HG03280 (cell line): ENCODE measurements at regions not wholly inside any gene's neighbourhood (a gene's known extent, or its start where the extent isn't known, plus 50 kb on each side); places are given as distances from the start of the nearest gene placed in this dataset.
"Not testable (repeated sequence)": the region's sequence is repeated elsewhere in the genome, so short reads cannot be mapped to it uniquely, and the experiment has no call there.

ENCODE experiments used
- ATAC-seq: cut with Tn5 transposase; IDR thresholded peaks from one replicate; pipeline ENCODE4 v1.9.1; 2021; ENCODE audit warnings: mild to moderate bottlenecking, moderate library complexity; ENCODE audit not compliant: unreplicated experiment

DNA sequence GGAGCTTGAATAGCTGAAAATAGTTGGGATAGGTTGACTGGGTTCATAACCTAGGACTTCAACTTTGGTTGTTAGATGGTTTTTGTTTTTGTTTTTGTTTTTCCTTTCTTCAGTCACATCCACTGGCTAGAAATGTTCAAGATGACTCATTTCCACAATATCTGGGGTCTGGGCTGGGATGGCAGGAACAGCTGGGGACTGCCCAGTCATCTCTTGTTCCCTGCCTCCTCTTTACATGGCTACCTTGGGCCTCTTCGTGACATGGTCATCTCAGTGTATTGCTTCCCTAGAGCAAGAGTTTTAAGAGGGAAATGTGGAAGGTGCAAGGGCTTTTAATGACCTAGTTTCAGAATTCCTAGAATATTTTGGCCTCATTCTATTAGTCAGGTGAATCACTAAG is 915.8 kb downstream of the XPNPEP1 start:
- ATAC-seq: no peak

DNA sequence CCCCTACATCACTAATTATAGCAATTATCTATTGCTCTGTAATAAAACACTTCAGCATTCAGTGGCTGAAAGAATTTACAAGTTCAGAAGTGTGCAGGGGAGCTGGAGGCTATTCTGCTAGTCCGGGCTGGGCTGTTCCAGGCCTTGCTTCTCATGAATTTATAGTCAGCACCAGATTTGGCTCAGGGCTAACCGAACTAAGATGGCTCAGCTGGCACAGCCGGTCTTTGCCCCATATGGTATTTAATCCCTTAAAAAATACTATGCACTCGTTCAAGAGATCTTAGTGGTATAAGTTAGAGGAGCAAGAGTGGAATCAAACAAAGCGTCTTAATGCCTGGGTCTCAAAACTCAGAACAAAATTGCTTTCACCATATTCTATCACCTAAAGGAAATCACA is 932.9 kb downstream of the XPNPEP1 start:
- ATAC-seq: no peak

DNA sequence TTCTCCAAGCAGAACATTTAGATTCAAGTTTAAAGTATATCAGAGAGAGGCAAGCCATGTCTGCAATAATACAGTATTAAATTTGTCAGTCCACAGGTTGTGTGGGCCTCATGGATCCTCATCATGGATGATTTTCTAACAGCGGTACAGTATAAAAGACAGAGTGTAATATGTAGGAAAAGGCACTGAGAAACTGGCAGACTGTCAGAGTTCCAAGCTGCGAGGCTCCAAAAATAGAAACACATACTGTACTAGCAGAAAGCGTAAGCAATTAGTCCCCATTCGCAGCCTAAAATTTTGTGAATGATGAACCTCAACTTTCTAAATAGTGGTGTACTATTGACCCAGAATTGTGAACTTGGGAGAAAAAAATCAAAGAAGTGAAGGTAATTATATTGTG is 933.3 kb downstream of the XPNPEP1 start:
- no peak for ATAC-seq

DNA sequence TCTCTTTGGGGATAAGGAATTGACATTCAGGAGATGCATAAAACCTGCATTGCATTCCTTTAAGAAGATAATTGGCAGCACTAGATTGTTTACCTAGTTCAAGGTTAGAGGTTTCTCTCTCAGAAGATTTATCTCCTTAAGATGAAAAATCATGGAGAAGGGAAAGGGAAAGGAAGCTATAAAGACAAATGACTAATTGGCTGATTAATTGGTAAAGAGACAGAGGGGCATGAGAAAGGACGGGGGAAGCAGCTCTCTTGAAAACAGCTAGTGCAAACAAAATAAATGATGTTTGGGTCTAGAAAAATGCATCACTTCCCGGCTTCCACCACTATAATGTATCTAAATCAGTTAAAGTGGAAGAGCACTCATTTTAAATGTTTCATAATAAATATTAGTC is 941.2 kb downstream of the XPNPEP1 start:
- no peak for ATAC-seq

DNA sequence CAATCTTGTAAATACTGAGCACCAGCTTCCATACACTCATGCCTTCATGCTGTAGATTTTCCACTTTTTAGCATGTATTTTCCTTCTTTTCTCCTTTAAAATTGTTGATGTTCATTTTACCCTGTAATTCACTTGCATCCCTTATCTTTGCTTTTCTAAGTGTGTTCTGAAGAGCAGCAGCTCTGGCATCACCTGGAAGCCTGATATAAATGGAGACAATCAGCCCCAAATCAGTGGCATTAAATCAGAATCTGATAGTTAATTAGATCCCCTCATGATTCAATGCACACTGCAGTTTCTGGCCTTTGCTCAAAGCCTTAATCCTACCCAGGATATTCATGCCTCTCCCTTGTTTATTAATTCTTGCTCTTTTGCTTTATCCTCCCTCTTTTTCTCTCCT is 942.4 kb downstream of the XPNPEP1 start:
- ATAC-seq: no peak

DNA sequence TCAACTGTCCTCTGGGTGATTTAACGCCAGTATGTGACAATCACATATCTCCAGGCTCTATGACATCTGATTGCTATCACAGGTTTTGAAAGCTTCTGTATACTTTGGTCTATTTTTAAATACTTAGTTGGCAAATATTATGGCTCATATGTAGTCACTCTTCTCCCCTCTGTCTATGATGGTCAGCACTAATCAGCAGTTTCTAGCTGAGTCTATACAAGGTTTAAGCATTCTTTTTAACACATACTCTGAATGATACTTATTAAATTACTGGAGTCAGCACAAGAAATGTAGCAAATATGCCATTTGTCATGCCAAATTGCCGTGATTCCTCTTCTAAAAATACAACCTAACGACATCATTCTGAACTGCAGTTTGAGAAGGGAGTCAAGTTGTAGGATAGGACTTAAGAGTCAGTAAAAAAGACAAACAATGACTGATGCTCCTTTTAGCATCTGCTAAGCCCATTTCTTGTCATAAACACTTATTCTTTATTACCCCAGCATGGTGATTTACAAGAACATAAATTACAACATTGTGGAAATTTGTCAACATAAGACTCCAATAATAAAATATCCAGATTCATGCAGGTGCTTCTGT is 947.8 kb downstream of the XPNPEP1 start:
- ATAC-seq: no peak

DNA sequence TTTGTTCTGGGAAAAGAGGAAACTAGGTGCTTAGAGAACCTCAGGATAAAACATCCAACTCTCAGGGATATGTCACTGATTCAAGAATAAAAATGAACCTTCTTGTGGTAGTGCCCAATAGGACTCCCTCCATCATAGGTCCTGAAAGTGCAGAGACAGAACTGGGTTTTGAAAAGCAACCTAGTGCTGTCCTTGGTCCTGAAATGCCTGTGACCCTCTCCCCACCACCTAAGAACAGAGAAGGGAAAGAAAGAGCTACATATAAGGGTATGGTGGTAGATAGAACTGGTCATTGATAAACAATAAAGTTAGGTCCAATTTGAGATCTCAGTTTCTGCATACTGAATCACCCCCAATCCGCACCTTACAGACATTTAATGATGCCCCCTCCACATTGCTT is 953.3 kb downstream of the XPNPEP1 start:
- no peak for ATAC-seq

DNA sequence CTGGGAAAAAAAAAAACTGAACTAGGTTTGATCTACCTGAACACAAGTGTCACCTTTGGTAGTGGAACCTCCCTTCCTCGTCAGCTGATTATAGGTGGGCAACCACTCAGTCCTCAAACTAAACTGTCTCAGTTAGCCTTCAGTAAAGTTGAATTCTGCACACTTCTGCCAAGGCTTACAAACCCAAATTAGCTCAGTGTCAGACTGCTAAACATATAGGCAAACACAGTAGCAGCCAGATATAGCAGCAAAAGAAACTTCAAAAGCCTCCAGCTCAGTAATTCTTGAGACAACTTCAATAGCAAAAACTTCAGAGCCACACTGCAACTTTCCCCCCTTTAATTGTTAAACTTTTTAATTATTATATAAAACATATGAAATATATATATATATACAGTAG is 956.9 kb downstream of the XPNPEP1 start:
- ATAC-seq: no peak

DNA sequence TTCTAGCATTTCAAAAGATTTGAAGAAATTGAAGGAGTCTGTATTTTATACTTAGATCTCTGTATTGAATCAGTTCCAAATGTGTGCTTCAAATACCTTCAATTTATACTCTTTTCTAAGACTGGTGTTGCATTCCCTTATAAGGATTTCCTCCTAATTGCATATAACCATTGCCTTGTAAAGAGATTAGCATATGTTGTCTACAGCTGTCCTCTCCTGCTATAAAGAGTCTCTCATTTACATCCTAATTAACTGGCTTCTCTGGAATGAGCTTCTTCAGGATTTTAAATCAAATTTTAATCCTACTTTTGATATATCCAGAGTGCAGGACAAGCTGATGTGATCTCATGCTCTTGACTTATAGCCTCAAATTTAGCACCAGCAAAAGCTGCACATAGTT is 957.3 kb downstream of the XPNPEP1 start:
- no peak for ATAC-seq

DNA sequence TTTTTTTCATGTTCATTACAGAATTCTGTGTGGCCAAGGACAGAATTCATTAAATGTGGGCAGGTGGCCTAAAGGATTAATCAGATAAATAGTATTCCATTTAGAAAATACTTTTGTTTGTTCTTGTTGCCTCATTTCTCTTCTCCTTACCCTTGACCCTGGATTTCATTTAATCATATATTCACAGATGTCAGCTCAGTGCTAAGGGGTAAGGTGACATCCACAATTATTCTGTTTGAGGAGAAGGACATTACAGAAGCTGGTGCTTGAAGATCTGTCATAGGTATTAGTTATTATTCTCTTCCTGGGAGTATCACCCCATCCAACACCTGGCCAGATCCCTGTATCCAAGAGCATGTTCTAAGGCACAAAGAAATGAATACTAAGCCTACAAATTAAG is 961.1 kb downstream of the XPNPEP1 start:
- no peak for ATAC-seq

DNA sequence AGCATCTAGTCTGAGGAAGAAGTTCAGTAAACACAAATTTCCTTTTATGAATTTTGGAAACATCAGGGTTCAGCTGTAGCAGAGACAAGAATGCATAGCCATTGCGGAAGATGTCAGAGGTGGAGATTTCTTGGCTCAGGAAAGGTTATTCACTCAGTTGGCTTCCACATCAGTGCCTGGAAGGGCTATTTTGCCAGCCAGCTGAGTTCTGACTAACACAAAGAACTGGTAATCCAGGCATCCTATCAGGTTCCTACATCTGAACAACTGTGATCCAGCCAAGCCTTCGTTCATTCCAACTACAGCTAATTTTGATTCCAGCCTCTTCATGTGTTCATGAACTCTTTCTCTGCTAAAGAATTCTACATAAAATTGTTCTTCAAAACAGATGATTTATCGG is 965.6 kb downstream of the XPNPEP1 start:
- ATAC-seq: no peak

DNA sequence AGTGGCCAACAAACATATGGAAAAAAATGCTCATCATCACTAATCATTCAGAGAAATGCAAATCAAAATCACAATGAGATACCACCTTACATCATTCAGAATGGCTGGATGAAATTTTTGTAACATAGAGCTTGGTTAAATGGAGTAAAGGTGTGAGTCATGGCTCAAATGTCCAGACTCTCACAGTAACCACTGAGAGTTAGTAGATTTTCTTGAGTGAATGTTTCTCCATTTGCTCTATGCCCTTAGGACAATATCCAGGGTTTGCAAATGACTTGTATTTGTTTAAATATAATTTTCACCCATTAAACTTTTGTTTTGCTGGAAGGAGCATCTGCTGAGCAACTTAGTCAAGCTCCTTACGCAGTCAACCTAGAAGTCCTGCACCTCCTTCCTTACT is 967.2 kb downstream of the XPNPEP1 start:
- no peak for ATAC-seq

DNA sequence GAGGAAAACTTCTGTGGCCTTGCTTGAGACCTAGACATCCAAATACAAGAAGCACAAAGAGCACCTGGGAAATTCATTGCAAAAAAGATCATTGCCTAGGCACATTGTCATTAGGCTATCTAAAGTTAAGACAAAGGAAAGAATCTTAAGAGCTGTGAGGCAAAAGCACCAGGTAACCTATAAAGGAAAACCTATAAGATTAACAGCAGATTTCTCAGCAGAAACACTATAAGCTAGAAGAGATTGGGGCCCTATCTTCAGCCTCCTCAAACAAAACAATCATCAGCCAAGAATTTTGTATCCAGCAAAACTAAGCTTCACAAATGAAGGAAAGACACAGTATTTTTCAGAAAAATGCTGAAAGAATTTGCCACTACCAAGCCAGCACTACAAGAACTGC is 1003.3 kb downstream of the XPNPEP1 start:
- ATAC-seq: not testable (repeated sequence)

DNA sequence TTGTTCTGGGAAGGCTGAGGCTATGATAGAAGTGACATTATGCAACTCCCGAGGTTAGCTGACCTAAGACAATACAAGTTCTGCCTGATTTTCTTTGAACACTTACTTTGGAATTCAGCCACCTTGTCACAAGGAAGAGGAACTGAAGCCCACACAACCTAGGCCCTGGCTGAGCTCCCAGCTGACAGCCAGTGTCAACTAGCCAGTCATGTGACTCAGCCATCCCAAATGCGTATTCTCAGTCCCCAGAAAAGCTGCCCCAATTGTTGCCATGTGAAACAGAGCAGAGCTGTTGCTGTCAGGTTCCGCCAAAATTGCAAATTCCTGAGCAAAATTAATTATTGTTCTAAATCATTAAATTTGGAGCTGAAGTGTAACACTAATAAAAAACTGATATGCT is 1010.0 kb downstream of the XPNPEP1 start:
- no peak for ATAC-seq

DNA sequence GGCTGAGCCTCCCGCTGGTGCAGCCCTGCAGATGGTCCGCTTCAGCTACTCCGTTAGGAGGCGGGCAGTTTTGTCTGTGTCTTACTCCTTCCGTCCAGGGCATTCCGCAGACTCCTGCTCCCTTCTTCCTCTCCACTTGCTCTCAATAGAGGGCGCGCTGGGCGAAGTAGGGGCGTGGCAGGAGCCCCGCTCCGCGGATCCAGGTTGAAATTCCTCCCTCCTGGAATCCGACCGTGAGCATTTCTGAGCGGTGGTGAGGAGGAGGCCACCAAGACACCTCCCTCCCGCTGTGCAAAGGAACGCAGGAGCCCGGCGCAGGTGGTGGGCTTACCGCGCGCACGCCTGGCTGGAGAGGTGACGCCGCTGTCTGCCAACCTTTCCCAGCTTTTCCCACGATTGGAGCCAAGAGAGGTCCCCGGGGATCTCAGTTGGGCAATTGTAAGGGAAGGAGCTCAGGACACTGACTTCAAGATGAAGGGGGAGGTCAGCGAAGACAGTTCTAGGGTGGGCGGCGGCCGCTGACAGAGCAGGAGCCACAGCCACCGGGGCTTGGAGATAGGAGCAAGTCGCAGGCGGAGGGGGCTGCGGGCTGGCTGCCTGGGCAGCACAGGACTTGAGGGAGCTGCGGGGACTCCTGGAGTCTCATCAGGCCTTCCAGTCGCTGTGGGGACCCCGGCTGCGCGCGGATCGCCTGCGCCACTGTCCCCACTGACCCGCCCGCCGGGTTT is 1011.3 kb downstream of the XPNPEP1 start:
- no peak for ATAC-seq

DNA sequence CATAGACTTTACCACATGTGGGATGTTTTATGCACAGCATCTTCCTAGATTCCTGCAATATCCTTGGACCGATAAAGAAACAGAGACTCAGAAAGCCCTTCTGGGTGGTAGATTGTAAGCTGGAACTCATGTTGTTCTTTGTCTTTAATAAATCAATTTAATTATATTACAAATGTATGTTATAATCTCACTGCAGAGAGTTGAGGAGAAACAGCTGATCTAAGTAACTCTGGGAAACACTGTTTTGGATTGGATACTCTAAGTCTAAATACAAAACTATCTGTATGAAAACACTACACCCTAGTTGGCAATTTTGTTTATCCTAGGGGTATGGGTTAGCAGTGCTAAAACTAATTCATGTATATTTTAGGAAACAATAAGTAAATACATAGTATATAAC is 1015.2 kb downstream of the XPNPEP1 start:
- ATAC-seq: no peak

DNA sequence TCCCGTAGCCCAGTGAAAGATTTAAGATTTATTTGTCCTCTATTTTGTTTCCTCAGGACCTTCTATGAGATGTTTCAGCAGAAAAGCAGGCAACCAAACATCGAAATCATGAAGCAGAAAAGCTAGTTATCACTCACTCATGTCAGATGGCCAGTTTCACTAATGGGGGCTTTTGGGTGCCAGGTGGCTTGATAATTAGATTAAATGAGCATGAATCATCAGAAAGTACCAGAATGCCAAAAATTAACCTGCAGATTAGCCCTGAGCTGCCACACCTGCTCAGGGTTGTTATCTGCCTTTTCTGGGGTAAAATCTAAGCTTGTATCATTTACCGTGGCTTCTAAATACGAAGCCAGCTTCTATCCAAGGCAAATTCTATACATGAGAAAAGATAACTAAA is 1017.5 kb downstream of the XPNPEP1 start:
- no peak for ATAC-seq

DNA sequence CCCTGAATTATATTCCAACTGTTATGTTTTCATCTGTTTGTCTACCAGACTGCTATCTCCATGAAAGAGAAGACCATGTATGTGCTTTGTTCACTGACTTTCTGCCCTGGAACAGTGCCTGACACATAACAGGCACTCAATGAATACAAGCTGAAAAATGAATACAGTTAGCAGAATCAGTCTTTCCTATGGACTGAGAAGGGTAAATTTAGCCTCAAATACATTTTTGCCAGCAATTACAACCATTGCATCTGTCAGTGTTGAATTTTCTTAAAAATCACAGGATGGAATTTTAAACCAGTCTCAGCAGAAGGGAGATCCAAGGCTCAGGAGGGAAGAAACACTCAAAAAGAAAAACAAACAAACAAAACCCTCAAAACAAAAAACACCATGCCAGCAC is 1018.1 kb downstream of the XPNPEP1 start:
- ATAC-seq: no peak

DNA sequence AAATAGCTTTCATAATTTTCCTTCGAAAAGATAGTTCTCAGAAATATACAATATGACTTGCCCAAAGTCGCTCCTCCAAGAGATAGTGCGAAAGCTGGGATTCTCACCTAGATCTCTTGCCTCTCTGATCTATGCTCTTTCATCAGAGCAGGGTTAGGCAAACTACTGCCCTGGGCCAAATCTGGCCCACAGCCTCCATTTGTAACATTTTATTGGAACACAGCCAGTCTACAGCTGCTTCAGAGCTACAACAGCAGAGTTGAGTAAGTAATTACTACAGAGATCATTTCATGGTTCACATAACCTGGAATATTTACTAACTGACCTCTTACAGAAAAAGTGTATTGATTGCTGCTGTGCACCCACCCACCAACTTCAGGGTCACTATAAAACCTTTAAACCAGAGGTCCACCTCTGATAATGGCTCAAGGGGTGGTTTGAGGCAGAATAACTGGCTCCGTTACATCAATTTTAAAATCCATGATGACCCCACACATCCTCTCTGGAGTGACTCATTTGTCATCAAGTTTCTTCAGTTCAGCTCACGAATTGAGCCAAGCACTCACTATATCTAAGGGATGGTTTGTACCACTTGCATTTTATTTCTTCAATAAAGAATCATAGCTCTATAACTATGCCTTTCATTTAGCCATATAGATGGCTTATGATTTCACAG is 1019.0 kb downstream of the XPNPEP1 start:
- no peak for ATAC-seq

DNA sequence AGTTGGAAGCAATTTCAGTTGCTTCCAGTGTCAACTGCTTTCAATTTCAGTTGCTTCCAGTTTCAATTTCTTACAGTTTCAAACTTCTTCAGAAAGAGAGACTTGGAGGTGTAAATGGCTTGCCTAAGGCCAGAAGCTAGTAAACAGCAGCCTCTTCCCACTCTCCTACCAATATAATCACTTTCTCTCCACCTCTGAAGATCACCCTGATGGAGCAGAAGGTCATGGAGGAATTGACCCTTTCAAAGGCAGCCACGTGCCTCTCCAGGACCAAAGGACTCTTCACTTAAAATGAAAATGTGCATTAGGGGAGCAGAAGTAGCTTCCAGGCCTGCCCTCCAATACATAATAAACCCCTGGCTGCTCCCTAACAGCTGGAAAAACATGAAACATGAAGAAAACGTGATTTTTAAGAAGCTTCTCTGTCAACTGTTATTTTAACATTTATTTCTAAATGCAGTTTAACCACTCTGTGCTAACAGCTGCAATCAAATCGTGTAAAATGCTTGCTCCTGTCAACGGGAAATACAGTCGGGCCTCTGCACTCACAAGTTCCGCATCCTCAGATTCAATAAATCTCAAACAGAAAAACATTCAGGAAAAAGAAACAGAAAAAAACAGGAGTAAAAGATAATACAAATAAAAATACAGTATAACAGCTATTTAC is 1020.6 kb downstream of the XPNPEP1 start:
- ATAC-seq: peak; percentile 59

DNA sequence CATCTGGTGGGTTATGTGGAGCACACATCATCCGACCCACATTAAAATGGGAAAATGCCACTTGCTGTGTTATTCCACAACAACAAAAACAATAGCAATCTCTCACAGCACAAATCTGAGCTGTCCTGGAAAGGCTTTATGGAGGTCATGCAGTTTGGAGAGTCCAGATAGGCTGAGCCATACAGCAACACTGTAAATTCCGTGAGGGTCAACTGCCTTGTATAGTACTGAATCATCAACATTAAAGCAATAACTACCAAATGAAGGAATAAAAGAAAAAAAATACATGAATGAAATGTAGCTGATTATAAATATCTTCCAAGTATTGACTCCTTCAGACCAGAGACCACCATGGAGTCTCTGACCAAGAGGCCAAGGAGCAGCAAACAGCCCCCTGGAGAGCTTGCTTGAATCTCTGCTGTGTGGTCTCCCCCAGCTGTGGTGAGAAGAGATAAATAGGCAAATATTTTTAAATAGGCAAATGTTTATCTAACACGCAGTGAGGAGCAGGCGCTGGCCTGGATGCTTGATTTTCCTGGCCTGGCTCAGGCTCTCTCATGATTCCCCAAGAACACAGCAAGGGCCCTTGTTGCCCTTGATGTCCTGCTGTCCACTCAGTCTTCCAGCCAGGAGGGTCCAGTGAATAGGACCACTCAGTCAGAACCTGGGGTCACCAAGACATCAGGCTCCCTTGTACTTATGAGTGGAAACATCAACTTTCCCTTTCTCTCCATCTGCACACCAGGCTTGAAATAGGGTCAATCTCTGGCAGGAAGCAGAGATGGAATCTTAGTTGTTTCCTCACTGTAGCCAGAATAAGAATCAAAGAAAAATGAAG is 1021.3 kb downstream of the XPNPEP1 start:
- no peak for ATAC-seq
